ENCODE measurements at regions not wholly inside any gene's neighbourhood (a gene's known extent, or its start where the extent isn't known, plus 50 kb on each side); places are given as distances from the start of the nearest gene placed in this dataset.

DNA sequence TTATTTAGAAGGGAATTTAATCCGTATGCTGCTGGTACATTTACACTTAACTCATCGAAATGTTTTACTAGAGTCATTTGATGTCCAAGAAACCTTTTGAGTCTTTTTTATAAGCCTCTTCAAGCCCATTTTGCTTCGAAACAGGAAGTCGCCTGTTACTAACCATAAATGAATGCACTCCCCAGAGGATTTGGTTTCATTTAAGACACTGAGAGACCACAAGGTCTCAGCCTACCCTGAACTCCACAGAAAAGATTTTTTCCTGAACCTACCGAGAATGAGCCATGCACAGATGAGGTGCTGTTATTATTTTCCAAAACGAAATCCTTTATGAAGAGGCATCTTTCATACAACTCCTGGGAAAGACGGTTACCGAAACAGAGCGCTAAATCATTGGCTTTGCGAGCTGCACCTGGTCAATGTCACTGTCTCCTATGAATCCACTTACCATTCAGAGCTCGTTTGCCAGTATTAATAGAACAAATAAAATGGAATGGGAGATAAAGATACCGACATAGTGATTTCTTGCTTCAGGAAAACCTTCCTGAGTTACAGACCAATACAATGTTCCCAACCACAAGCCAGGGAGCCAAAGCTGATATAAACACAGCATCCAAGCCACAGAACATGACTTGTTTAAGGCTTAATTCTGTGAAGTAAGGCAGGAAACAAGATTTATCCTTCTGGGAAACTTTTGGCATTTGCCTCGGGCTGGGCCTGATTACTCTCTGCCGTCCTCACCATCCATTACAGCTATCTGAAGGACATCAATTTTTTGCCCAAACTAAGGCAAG lies 382.1 kb downstream of the OSR1 start:
- TF ChIP-seq, protein P1, sequence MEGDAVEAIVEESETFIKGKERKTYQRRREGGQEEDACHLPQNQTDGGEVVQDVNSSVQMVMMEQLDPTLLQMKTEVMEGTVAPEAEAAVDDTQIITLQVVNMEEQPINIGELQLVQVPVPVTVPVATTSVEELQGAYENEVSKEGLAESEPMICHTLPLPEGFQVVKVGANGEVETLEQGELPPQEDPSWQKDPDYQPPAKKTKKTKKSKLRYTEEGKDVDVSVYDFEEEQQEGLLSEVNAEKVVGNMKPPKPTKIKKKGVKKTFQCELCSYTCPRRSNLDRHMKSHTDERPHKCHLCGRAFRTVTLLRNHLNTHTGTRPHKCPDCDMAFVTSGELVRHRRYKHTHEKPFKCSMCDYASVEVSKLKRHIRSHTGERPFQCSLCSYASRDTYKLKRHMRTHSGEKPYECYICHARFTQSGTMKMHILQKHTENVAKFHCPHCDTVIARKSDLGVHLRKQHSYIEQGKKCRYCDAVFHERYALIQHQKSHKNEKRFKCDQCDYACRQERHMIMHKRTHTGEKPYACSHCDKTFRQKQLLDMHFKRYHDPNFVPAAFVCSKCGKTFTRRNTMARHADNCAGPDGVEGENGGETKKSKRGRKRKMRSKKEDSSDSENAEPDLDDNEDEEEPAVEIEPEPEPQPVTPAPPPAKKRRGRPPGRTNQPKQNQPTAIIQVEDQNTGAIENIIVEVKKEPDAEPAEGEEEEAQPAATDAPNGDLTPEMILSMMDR (IDR thresholded peaks at IDR 0.05 in 4 of 5, conservative IDR thresholded peaks at IDR 0.05 in 1 of 5), result no peak
- TF ChIP-seq POLR2A (IDR thresholded peaks at IDR 0.05), result no peak
